Ishikawa (cell line): ENCODE measurements at regions not wholly inside any gene's neighbourhood (a gene's known extent, or its start where the extent isn't known, plus 50 kb on each side); places are given as distances from the start of the nearest gene placed in this dataset.

Experiments
- CREB1 ChIP-seq: IDR thresholded peaks from 2 replicates; pipeline ENCODE4 v1.6.1; 2012; ENCODE audit warnings: low read depth
- EGR1 ChIP-seq: IDR thresholded peaks from 2 replicates; pipeline ENCODE4 v1.6.1; 2012
- EP300 ChIP-seq: IDR thresholded peaks from 2 replicates; pipeline ENCODE4 v1.6.1; 2012; ENCODE audit warnings: borderline replicate concordance
- FOXM1 ChIP-seq: IDR thresholded peaks from 2 replicates; pipeline ENCODE4 v1.6.1; 2012; ENCODE audit warnings: low read depth, borderline replicate concordance
- NFIC ChIP-seq: IDR thresholded peaks from 2 replicates; pipeline ENCODE4 v1.6.1; 2012
- TCF12 ChIP-seq: IDR thresholded peaks from 2 replicates; pipeline ENCODE4 v1.6.1; 2012; ENCODE audit warnings: low read depth
- TEAD4 ChIP-seq: IDR thresholded peaks from 2 replicates; pipeline ENCODE4 v1.6.1; 2012
- YY1 ChIP-seq: IDR thresholded peaks from 2 replicates; pipeline ENCODE4 v1.6.1; 2012; ENCODE audit warnings: low read depth
- ZBTB7A ChIP-seq: IDR thresholded peaks from 2 replicates; pipeline ENCODE4 v1.6.1; 2012; ENCODE audit warnings: low read depth
- TF ChIP-seq, protein P1 (sequence below): IDR thresholded peaks from 2 replicates; pipeline ENCODE4 v1.6.1; 2012; ENCODE audit warnings: low read depth, mild to moderate bottlenecking
- TF ChIP-seq, protein P2 (sequence below): IDR thresholded peaks from 2 replicates; pipeline ENCODE4 v1.6.1; 2012

- TF ChIP-seq YY1 = no peak
- no peak for TF ChIP-seq TEAD4
- TF ChIP-seq, protein P1, sequence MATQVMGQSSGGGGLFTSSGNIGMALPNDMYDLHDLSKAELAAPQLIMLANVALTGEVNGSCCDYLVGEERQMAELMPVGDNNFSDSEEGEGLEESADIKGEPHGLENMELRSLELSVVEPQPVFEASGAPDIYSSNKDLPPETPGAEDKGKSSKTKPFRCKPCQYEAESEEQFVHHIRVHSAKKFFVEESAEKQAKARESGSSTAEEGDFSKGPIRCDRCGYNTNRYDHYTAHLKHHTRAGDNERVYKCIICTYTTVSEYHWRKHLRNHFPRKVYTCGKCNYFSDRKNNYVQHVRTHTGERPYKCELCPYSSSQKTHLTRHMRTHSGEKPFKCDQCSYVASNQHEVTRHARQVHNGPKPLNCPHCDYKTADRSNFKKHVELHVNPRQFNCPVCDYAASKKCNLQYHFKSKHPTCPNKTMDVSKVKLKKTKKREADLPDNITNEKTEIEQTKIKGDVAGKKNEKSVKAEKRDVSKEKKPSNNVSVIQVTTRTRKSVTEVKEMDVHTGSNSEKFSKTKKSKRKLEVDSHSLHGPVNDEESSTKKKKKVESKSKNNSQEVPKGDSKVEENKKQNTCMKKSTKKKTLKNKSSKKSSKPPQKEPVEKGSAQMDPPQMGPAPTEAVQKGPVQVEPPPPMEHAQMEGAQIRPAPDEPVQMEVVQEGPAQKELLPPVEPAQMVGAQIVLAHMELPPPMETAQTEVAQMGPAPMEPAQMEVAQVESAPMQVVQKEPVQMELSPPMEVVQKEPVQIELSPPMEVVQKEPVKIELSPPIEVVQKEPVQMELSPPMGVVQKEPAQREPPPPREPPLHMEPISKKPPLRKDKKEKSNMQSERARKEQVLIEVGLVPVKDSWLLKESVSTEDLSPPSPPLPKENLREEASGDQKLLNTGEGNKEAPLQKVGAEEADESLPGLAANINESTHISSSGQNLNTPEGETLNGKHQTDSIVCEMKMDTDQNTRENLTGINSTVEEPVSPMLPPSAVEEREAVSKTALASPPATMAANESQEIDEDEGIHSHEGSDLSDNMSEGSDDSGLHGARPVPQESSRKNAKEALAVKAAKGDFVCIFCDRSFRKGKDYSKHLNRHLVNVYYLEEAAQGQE = no peak
- TF ChIP-seq EP300 = no peak
- no peak for TF ChIP-seq FOXM1
- TF ChIP-seq NFIC = no peak
- no peak for TF ChIP-seq TCF12
- TF ChIP-seq ZBTB7A = no peak
- no peak for TF ChIP-seq CREB1
- TF ChIP-seq EGR1 = no peak
- TF ChIP-seq, protein P2, sequence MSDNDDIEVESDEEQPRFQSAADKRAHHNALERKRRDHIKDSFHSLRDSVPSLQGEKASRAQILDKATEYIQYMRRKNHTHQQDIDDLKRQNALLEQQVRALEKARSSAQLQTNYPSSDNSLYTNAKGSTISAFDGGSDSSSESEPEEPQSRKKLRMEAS = no peak
Measured at GRCh38 chr11:97862021-97862420, 1158.7 kb upstream of the CNTN5 start.
